HepG2 (cell line): ENCODE measurements at regions not wholly inside any gene's neighbourhood (a gene's known extent, or its start where the extent isn't known, plus 50 kb on each side); places are given as distances from the start of the nearest gene placed in this dataset.

ENCODE experiments used
- BCL6 ChIP-seq: IDR thresholded peaks from 2 replicates; pipeline ENCODE4 v1.6.1; 2016; ENCODE audit warnings: missing genetic modification reagents, missing compliant biosample characterization
- HMG20A ChIP-seq: IDR thresholded peaks from 2 replicates; pipeline ENCODE4 v1.6.1; 2016; ENCODE audit warnings: borderline replicate concordance
- KDM1A ChIP-seq: IDR thresholded peaks from 2 replicates; pipeline ENCODE4 v1.6.1; 2016; ENCODE audit warnings: missing compliant biosample characterization
- RORA ChIP-seq: sonication (generic); formaldehyde crosslinking; IDR thresholded peaks from 2 replicates; pipeline ENCODE4 v1.5.0; 2020; ENCODE audit warnings: mild to moderate bottlenecking, missing genetic modification reagents, moderate library complexity
- RXRB ChIP-seq: IDR thresholded peaks from 2 replicates; pipeline ENCODE4 v1.6.1; 2016; ENCODE audit warnings: borderline replicate concordance, missing genetic modification reagents, missing compliant biosample characterization
- TCF7 ChIP-seq: sonication (generic); IDR thresholded peaks from 2 replicates; pipeline ENCODE4 v1.6.1; 2016; ENCODE audit warnings: antibody characterized with exemption, low read depth
- TF ChIP-seq, protein P1 (sequence below): sonication (generic); formaldehyde crosslinking; IDR thresholded peaks from 2 replicates; pipeline ENCODE4 v1.9.0; 2022; ENCODE audit warnings: missing genetic modification reagents, mild to moderate bottlenecking, borderline replicate concordance
- TF ChIP-seq, protein P2 (sequence below): sonication (generic); formaldehyde crosslinking; conservative IDR thresholded peaks from 2 replicates; pipeline ENCODE4 v1.4.0; 2020; ENCODE audit warnings: mild to moderate bottlenecking, missing genetic modification reagents, moderate library complexity
- TF ChIP-seq, protein P3 (sequence below): sonication (generic); formaldehyde crosslinking; IDR thresholded peaks from 2 replicates; pipeline ENCODE4 v1.4.0; 2020; ENCODE audit warnings: low read depth, mild to moderate bottlenecking, missing genetic modification reagents
- TF ChIP-seq, protein P4 (sequence below): IDR thresholded peaks from 2 replicates; pipeline ENCODE4 v1.6.1; 2016; ENCODE audit warnings: low read depth

DNA sequence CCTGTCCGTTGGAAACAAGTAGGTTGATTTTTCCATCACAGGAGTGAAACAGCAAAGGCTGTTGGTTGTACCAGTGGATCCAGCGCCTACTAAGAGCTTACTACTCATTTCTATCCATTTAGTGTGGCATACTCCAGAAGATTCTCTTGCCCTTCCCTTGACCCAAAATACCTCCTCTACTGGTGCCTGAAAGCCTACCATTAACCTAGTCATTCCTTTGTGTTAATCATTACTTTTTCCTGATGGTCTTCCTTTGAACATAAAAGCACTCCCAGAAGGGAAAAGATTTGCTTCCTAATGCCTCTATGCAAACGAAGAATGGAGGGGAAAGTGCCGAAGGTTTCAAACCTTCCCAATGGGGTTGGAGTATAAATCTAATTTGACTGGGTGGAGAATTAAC, 123.3 kb downstream of the QRSL1 start (continued):
- TF ChIP-seq, protein P1, sequence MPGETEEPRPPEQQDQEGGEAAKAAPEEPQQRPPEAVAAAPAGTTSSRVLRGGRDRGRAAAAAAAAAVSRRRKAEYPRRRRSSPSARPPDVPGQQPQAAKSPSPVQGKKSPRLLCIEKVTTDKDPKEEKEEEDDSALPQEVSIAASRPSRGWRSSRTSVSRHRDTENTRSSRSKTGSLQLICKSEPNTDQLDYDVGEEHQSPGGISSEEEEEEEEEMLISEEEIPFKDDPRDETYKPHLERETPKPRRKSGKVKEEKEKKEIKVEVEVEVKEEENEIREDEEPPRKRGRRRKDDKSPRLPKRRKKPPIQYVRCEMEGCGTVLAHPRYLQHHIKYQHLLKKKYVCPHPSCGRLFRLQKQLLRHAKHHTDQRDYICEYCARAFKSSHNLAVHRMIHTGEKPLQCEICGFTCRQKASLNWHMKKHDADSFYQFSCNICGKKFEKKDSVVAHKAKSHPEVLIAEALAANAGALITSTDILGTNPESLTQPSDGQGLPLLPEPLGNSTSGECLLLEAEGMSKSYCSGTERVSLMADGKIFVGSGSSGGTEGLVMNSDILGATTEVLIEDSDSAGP (CRISPR knock-in tag), result no peak
- TF ChIP-seq HMG20A (CRISPR knock-in tag) (peak; percentile 19; the same call in 1 of the 2 replicates), KDM1A (CRISPR knock-in tag) (no peak), TCF7 (peak; percentile 20; the same call in 1 of the 2 replicates), BCL6 (CRISPR knock-in tag) (peak; percentile 24; the same call in 1 of the 2 replicates), RORA (CRISPR knock-in tag) (no peak), RXRB (peak; percentile 38; the same call in 1 of the 2 replicates)
- TF ChIP-seq, protein P2, sequence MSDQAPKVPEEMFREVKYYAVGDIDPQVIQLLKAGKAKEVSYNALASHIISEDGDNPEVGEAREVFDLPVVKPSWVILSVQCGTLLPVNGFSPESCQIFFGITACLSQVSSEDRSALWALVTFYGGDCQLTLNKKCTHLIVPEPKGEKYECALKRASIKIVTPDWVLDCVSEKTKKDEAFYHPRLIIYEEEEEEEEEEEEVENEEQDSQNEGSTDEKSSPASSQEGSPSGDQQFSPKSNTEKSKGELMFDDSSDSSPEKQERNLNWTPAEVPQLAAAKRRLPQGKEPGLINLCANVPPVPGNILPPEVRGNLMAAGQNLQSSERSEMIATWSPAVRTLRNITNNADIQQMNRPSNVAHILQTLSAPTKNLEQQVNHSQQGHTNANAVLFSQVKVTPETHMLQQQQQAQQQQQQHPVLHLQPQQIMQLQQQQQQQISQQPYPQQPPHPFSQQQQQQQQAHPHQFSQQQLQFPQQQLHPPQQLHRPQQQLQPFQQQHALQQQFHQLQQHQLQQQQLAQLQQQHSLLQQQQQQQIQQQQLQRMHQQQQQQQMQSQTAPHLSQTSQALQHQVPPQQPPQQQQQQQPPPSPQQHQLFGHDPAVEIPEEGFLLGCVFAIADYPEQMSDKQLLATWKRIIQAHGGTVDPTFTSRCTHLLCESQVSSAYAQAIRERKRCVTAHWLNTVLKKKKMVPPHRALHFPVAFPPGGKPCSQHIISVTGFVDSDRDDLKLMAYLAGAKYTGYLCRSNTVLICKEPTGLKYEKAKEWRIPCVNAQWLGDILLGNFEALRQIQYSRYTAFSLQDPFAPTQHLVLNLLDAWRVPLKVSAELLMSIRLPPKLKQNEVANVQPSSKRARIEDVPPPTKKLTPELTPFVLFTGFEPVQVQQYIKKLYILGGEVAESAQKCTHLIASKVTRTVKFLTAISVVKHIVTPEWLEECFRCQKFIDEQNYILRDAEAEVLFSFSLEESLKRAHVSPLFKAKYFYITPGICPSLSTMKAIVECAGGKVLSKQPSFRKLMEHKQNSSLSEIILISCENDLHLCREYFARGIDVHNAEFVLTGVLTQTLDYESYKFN (CRISPR knock-in tag), result peak; percentile 38; the same call in 1 of the 2 replicates
- TF ChIP-seq, protein P3, sequence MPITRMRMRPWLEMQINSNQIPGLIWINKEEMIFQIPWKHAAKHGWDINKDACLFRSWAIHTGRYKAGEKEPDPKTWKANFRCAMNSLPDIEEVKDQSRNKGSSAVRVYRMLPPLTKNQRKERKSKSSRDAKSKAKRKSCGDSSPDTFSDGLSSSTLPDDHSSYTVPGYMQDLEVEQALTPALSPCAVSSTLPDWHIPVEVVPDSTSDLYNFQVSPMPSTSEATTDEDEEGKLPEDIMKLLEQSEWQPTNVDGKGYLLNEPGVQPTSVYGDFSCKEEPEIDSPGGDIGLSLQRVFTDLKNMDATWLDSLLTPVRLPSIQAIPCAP (CRISPR knock-in tag), result no peak
- TF ChIP-seq, protein P4, sequence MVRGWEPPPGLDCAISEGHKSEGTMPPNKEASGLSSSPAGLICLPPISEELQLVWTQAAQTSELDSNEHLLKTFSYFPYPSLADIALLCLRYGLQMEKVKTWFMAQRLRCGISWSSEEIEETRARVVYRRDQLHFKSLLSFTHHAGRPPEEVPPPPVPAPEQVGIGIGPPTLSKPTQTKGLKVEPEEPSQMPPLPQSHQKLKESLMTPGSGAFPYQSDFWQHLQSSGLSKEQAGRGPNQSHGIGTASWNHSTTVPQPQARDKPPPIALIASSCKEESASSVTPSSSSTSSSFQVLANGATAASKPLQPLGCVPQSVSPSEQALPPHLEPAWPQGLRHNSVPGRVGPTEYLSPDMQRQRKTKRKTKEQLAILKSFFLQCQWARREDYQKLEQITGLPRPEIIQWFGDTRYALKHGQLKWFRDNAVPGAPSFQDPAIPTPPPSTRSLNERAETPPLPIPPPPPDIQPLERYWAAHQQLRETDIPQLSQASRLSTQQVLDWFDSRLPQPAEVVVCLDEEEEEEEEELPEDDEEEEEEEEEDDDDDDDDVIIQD (CRISPR knock-in tag), result peak; percentile 54; the same call in 1 of the 2 replicates
